ENCODE measurements at regions not wholly inside any gene's neighbourhood (a gene's known extent, or its start where the extent isn't known, plus 50 kb on each side); places are given as distances from the start of the nearest gene placed in this dataset.
"Not testable (repeated sequence)": the region's sequence is repeated elsewhere in the genome, so short reads cannot be mapped to it uniquely, and the experiment has no call there.

DNA sequence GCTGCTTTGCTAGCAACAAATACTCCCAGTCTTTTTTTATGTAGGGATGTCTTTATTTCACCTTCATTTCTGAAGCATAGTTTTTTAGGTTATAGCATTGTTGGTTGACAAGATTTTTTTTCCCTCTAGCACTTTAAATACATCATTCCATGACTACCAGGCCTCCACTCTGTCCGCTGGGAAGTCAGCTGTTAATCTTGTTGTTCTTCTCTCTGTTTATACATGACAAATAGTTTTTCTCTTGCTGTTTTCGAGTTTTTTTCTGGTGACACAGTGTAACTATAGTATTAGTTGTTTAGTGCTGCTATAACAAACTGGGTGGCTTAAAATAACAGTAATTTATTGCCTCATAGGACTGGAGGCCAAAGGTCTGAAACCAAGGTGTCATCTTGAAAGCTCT lies 205.5 kb upstream of the CNTNAP4 start:
- no peak for ATAC-seq
- ChIA-PET CTCF (no interaction called here), POLR2A (no interaction called here)
- no peaks in the 10 kb centered on the region for H3K27me3 Mint-ChIP-seq (ENCODE audit: low read depth)
- no peak overlapping the region for H3K27ac Mint-ChIP-seq
- DNase-seq, result no peak
- no peaks in the 10 kb centered on the region for H3K36me3 Mint-ChIP-seq (ENCODE audit: low read depth)
- H3K9me3 Mint-ChIP-seq (ENCODE audit: insufficient read depth), result no peaks in the 10 kb centered on the region
- no peak overlapping the region for H3K4me3 Mint-ChIP-seq
- no peaks in the 10 kb centered on the region for H3K4me1 Mint-ChIP-seq (ENCODE audit: low read depth)

DNA sequence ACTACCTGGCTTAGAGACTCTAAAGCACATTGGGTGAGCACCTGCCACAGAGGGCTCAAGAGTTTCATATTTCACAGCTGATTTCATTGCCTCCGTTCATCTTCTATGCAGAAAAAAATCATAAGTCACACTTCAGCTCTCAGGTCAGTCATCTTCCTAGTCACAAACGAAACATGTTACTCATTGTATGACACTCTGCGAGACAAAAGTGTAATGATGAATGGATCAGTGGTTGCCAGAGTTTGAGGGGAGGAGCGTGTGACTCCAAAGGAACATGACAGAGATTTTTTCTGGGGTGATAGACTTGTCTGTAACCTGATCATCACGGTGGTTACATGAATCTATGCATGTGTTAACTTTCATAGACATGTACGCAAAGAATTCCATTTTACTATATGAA lies 195.2 kb upstream of the CNTNAP4 start:
- H3K4me1 Mint-ChIP-seq (ENCODE audit: low read depth), result no peaks in the 10 kb centered on the region
- no peaks in the 10 kb centered on the region for H3K36me3 Mint-ChIP-seq (ENCODE audit: low read depth)
- DNase-seq, result no peak
- ChIA-PET POLR2A (no interaction called here), CTCF (no interaction called here)
- H3K27ac Mint-ChIP-seq, result no peak overlapping the region
- H3K27me3 Mint-ChIP-seq (ENCODE audit: low read depth), result no peaks in the 10 kb centered on the region
- ATAC-seq, result no peak
- no peak overlapping the region for H3K4me3 Mint-ChIP-seq
- no peaks in the 10 kb centered on the region for H3K9me3 Mint-ChIP-seq (ENCODE audit: insufficient read depth)

DNA sequence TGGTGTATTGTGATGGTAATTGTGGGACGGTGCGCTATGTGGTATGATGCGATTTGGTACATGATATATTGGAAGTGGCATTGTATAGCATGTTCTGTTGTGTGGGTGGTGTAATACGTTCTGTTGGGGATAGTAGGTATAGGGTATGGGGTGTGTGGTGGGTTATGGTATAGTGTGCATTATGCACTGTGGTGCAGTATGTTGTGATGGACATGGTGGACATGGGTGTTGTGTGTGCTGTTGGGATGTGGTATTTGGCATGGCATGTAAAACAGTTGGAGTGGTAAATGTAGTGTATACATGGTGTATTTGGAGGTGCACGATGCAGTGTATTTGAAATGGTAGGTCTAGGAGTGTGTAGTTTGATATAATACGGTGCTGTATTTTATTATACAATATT lies 170.6 kb upstream of the CNTNAP4 start:
- POLR2A ChIA-PET, result no interaction called here
- H3K4me3 Mint-ChIP-seq, result no peak overlapping the region
- no peaks in the 10 kb centered on the region for H3K36me3 Mint-ChIP-seq (ENCODE audit: low read depth)
- H3K27me3 Mint-ChIP-seq (ENCODE audit: low read depth), result no peaks in the 10 kb centered on the region
- ATAC-seq (no peak), DNase-seq (no peak)
- peaks cover 14% of the 10 kb centered on the region for H3K9me3 Mint-ChIP-seq (ENCODE audit: insufficient read depth)
- CTCF ChIA-PET, result no interaction called here
- no peak overlapping the region for H3K27ac Mint-ChIP-seq
- no peaks in the 10 kb centered on the region for H3K4me1 Mint-ChIP-seq (ENCODE audit: low read depth)

GRCh38 chr16:76108460-76108859 lies 168.7 kb upstream of the CNTNAP4 start:
- Mint-ChIP-seq H3K27me3 (ENCODE audit: low read depth) (no peaks in the 10 kb centered on the region), H3K36me3 (ENCODE audit: low read depth) (no peaks in the 10 kb centered on the region), H3K4me1 (ENCODE audit: low read depth) (no peaks in the 10 kb centered on the region), H3K27ac (no peak overlapping the region), H3K9me3 (ENCODE audit: insufficient read depth) (peaks cover 10% of the 10 kb centered on the region), H3K4me3 (no peak overlapping the region)
- POLR2A ChIA-PET, result no interaction called here
- no peak for DNase-seq
- ATAC-seq, result no peak
- CTCF ChIA-PET, result no interaction called here

DNA sequence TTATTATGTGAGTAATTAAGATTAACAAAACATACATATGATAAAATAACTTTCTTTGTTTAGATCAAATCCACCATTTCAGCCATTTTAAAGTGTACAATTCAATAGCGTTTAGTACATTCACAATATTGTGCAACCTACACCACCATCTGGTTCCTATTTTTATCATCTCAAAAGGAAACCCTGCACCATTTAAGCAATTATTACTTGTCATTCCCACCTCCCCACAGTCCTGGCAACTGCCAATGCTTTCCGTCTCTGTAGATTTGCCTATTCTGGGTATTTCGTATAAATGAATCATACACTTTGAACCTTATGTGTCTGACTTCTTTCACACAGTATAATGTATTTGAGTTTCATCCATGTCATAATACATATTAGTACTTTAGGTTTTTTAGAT lies 162.5 kb upstream of the CNTNAP4 start:
- Mint-ChIP-seq H3K27ac (no peak overlapping the region), H3K36me3 (ENCODE audit: low read depth) (no peaks in the 10 kb centered on the region), H3K9me3 (ENCODE audit: insufficient read depth) (peaks cover 5% of the 10 kb centered on the region), H3K4me3 (no peak overlapping the region), H3K27me3 (ENCODE audit: low read depth) (no peaks in the 10 kb centered on the region), H3K4me1 (ENCODE audit: low read depth) (no peaks in the 10 kb centered on the region)
- POLR2A ChIA-PET, result no interaction called here
- ATAC-seq (no peak), DNase-seq (no peak)
- CTCF ChIA-PET, result no interaction called here

- ChIA-PET CTCF (no interaction called here), POLR2A (no interaction called here)
- Mint-ChIP-seq H3K27ac (no peak overlapping the region), H3K36me3 (ENCODE audit: low read depth) (no peaks in the 10 kb centered on the region), H3K27me3 (ENCODE audit: low read depth) (no peaks in the 10 kb centered on the region), H3K4me3 (no peak overlapping the region), H3K9me3 (ENCODE audit: insufficient read depth) (peaks cover 5% of the 10 kb centered on the region), H3K4me1 (ENCODE audit: low read depth) (no peaks in the 10 kb centered on the region)
- ATAC-seq, result no peak
- no peak for DNase-seq
Measured at GRCh38 chr16:76118344-76118743, 158.9 kb upstream of the CNTNAP4 start.

GRCh38 chr16:76121636-76122035 lies 155.6 kb upstream of the CNTNAP4 start:
- Mint-ChIP-seq H3K4me1 (ENCODE audit: low read depth) (no peaks in the 10 kb centered on the region), H3K4me3 (no peak overlapping the region), H3K27me3 (ENCODE audit: low read depth) (no peaks in the 10 kb centered on the region), H3K9me3 (ENCODE audit: insufficient read depth) (peaks cover 5% of the 10 kb centered on the region), H3K36me3 (ENCODE audit: low read depth) (no peaks in the 10 kb centered on the region), H3K27ac (no peak overlapping the region)
- ATAC-seq, result no peak
- POLR2A ChIA-PET, result no interaction called here
- CTCF ChIA-PET, result no interaction called here
- no peak for DNase-seq

DNA sequence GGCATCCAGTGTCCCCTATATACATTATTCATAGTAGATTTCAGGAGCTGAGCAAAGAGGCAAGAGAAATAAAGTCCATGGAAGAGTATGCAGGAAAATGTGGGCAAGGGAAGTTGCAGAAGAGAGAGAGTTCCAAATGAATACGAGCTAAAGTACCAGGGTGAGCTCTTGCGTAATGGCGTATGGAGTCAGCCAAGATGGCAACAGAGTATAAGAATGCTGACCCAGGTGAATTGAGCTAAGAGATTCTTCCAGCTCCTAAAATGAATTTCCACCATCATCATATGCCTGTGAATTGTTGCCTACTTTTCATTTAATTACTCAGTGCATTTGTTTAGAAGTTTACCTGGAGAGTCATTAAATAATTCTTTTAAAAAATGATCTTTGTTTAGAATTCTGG lies 153.2 kb upstream of the CNTNAP4 start:
- no peaks in the 10 kb centered on the region for H3K27me3 Mint-ChIP-seq (ENCODE audit: low read depth)
- no peak overlapping the region for H3K27ac Mint-ChIP-seq
- no peaks in the 10 kb centered on the region for H3K36me3 Mint-ChIP-seq (ENCODE audit: low read depth)
- CTCF ChIA-PET, result no interaction called here
- no peak for ATAC-seq
- no peaks in the 10 kb centered on the region for H3K4me1 Mint-ChIP-seq (ENCODE audit: low read depth)
- H3K4me3 Mint-ChIP-seq, result no peak overlapping the region
- DNase-seq, result no peak
- POLR2A ChIA-PET, result no interaction called here
- peaks cover 12% of the 10 kb centered on the region for H3K9me3 Mint-ChIP-seq (ENCODE audit: insufficient read depth)

- no peaks in the 10 kb centered on the region for H3K4me1 Mint-ChIP-seq (ENCODE audit: low read depth)
- ChIA-PET POLR2A (no interaction called here), CTCF (no interaction called here)
- H3K27me3 Mint-ChIP-seq (ENCODE audit: low read depth), result no peaks in the 10 kb centered on the region
- no peak for ATAC-seq
- no peak overlapping the region for H3K4me3 Mint-ChIP-seq
- no peak overlapping the region for H3K27ac Mint-ChIP-seq
- H3K36me3 Mint-ChIP-seq (ENCODE audit: low read depth), result no peaks in the 10 kb centered on the region
- peaks cover 14% of the 10 kb centered on the region for H3K9me3 Mint-ChIP-seq (ENCODE audit: insufficient read depth)
- DNase-seq, result no peak
Measured at GRCh38 chr16:76125871-76126270, 151.3 kb upstream of the CNTNAP4 start.

- H3K4me1 Mint-ChIP-seq (ENCODE audit: low read depth); H3K27ac Mint-ChIP-seq; H3K9me3 Mint-ChIP-seq (ENCODE audit: insufficient read depth); POLR2A ChIA-PET; H3K36me3 Mint-ChIP-seq (ENCODE audit: low read depth); CTCF ChIA-PET; DNase-seq; ATAC-seq; H3K4me3 Mint-ChIP-seq; H3K27me3 Mint-ChIP-seq (ENCODE audit: low read depth): not testable (repeated sequence)
Measured at GRCh38 chr16:76138056-76138455, 139.1 kb upstream of the CNTNAP4 start.

GRCh38 chr16:76157629-76158028 lies 119.6 kb upstream of the CNTNAP4 start:
- Mint-ChIP-seq H3K36me3 (ENCODE audit: low read depth) (no peaks in the 10 kb centered on the region), H3K4me1 (ENCODE audit: low read depth) (no peaks in the 10 kb centered on the region), H3K27ac (no peak overlapping the region), H3K4me3 (no peak overlapping the region), H3K9me3 (ENCODE audit: insufficient read depth) (no peaks in the 10 kb centered on the region), H3K27me3 (ENCODE audit: low read depth) (no peaks in the 10 kb centered on the region)
- ChIA-PET POLR2A (no interaction called here), CTCF (no interaction called here)
- no peak for DNase-seq
- ATAC-seq, result no peak

DNA sequence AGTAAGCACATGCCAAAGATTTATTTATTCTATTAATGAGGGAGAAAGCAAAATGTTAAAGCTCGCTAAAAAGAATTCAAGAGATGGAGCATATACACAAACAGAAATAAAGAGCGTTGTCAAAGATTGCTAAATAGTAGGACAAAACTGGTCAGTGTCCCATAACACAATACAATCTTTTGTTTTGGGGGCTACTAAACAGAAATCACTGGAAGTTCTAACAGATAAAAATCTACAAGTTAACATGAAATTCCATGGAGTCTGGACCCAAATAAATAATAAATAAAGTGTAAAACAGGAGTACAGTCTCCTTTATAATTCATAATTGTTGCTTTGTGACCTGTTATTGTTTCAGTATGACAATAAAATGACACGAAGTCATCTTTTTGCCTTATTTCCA lies 115.2 kb upstream of the CNTNAP4 start:
- ChIA-PET CTCF (no interaction called here), POLR2A (no interaction called here)
- Mint-ChIP-seq H3K4me1 (ENCODE audit: low read depth) (no peaks in the 10 kb centered on the region), H3K27me3 (ENCODE audit: low read depth) (no peaks in the 10 kb centered on the region), H3K4me3 (no peak overlapping the region), H3K36me3 (ENCODE audit: low read depth) (no peaks in the 10 kb centered on the region), H3K9me3 (ENCODE audit: insufficient read depth) (peaks cover 6% of the 10 kb centered on the region), H3K27ac (no peak overlapping the region)
- ATAC-seq, result no peak
- DNase-seq, result no peak

DNA sequence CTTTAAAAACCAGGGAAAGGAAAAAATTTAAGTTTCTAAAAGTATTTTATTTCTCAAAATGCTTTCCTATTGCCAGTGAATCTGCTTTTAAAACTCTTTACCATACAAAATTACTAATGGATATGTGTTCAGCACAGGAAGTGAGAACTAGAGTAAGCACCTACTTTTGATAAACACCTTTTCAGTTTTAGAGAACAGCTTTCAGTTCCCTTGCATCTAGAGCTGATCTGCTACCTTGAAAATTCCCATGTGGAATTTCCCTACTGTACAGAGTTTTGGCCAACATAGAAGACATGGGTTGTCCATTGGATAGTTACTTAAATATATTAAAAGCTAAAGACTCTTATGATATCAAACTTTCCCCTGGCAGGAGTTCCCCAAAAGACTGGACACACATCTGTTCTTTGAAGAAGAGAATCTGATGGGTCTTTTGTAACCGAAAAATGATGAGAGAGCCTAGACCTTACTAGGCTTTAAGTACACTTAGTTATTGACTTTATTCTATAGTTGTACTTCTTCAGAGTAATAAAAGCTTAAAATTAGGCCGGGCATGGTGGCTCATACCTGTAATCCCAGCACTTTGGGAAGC lies 112.1 kb upstream of the CNTNAP4 start:
- peaks cover 6% of the 10 kb centered on the region for H3K9me3 Mint-ChIP-seq (ENCODE audit: insufficient read depth)
- ChIA-PET CTCF (no interaction called here), POLR2A (no interaction called here)
- ATAC-seq, result no peak
- H3K4me1 Mint-ChIP-seq (ENCODE audit: low read depth), result no peaks in the 10 kb centered on the region
- no peaks in the 10 kb centered on the region for H3K27me3 Mint-ChIP-seq (ENCODE audit: low read depth)
- H3K36me3 Mint-ChIP-seq (ENCODE audit: low read depth), result no peaks in the 10 kb centered on the region
- H3K27ac Mint-ChIP-seq, result no peak overlapping the region
- DNase-seq, result no peak
- no peak overlapping the region for H3K4me3 Mint-ChIP-seq
